ENCODE measurements at regions not wholly inside any gene's neighbourhood (a gene's known extent, or its start where the extent isn't known, plus 50 kb on each side); places are given as distances from the start of the nearest gene placed in this dataset.
"Not testable (repeated sequence)": the region's sequence is repeated elsewhere in the genome, so short reads cannot be mapped to it uniquely, and the experiment has no call there.

- DNase-seq, result no peak
These were observed 51.6 kb upstream of the MPP7 start for GRCh38 chr10:28354511-28354910.

- DNase-seq, result peak; percentile 78
These were observed 52.5 kb upstream of the MPP7 start for GRCh38 chr10:28355376-28355775.

- DNase-seq, result no peak
These were observed 56.5 kb upstream of the MPP7 start for GRCh38 chr10:28359334-28359733.

GRCh38 chr10:28360175-28360574, 57.3 kb upstream of the MPP7 start:
- DNase-seq, result no peak

- DNase-seq, result no peak
These were observed 60.5 kb upstream of the MPP7 start for GRCh38 chr10:28363376-28363775.

GRCh38 chr10:28365840-28366239, 63.0 kb upstream of the MPP7 start:
- no peak for DNase-seq

GRCh38 chr10:28366994-28367393, 64.1 kb upstream of the MPP7 start:
- no peak for DNase-seq

- no peak for DNase-seq
These were observed 64.5 kb upstream of the MPP7 start for GRCh38 chr10:28367413-28367812.

GRCh38 chr10:28367929-28368484, 65.1 kb upstream of the MPP7 start:
- peak; percentile 89 for DNase-seq

- no peak for DNase-seq
These were observed 67.4 kb upstream of the MPP7 start for GRCh38 chr10:28370107-28370835.

- not testable (repeated sequence) for DNase-seq
These were observed 68.8 kb upstream of the MPP7 start for GRCh38 chr10:28371638-28372037.

GRCh38 chr10:28374036-28374435, 71.2 kb upstream of the MPP7 start:
- no peak for DNase-seq

GRCh38 chr10:28375399-28376354, 72.8 kb upstream of the MPP7 start:
- DNase-seq, result peak; percentile 58

- no peak for DNase-seq
These were observed 76.2 kb upstream of the MPP7 start for GRCh38 chr10:28378986-28379585.

GRCh38 chr10:28381466-28381865, 78.6 kb upstream of the MPP7 start:
- DNase-seq, result peak; percentile 54

GRCh38 chr10:28381903-28382347, 79.1 kb upstream of the MPP7 start:
- peak; percentile 90 for DNase-seq

GRCh38 chr10:28382525-28383269, 79.8 kb upstream of the MPP7 start:
- DNase-seq, result no peak

GRCh38 chr10:28384557-28384956, 81.7 kb upstream of the MPP7 start:
- DNase-seq, result no peak

- DNase-seq, result no peak
These were observed 83.1 kb upstream of the MPP7 start for GRCh38 chr10:28385748-28386502.

GRCh38 chr10:28386503-28386868, 83.6 kb upstream of the MPP7 start:
- no peak for DNase-seq

GRCh38 chr10:28387140-28387539, 84.3 kb upstream of the MPP7 start:
- DNase-seq, result no peak

GRCh38 chr10:28391283-28391682, 88.4 kb upstream of the MPP7 start:
- DNase-seq, result no peak
